Prostate gland (tissue), 2 donors: ENCODE measurements at regions not wholly inside any gene's neighbourhood (a gene's known extent, or its start where the extent isn't known, plus 50 kb on each side); places are given as distances from the start of the nearest gene placed in this dataset.

Experiments used
- DNase-seq: peaks from one replicate; pipeline ENCODE4 v3.0.0-alpha.2; 2019; ENCODE audit warnings: low spot score
- H3K27ac ChIP-seq, 2 donors: fragments of 200-600 bp; sonication (generic); 2 replicates each; pipeline ENCODE4 v1.5.1; 2017 to 2019
- H3K27me3 ChIP-seq: fragments of 200-600 bp; sonication (generic); replicated peaks from 2 replicates; pipeline ENCODE4 v1.5.1; 2019; ENCODE audit not compliant: insufficient read depth
- H3K36me3 ChIP-seq, 2 donors: fragments of 200-600 bp; sonication (generic); 1 replicate in 1 of 2; 2 replicates in 1 of 2; pipeline versions ENCODE4 v1.5.1 to v1.8.1; 2017 to 2019
- H3K4me1 ChIP-seq: fragments of 200-600 bp; sonication (generic); replicated peaks from 2 replicates; pipeline ENCODE4 v1.5.1; 2019
- H3K4me3 ChIP-seq, 2 donors: fragments of 200-600 bp; sonication (generic); 2 replicates each; pipeline ENCODE4 v1.5.1; 2017 to 2019
- H3K9me3 ChIP-seq: fragments of 200-600 bp; sonication (generic); 2 replicates; pipeline ENCODE4 v1.5.1; 2017
- POLR2A ChIP-seq: fragments of 450-650 bp; IDR thresholded peaks from one replicate; pipeline ENCODE4 v1.6.1; 2016; ENCODE audit warnings: antibody characterized with exemption, mild to moderate bottlenecking
- POLR2AphosphoS5 ChIP-seq: sonication (generic); formaldehyde crosslinking; IDR thresholded peaks from one replicate; pipeline ENCODE4 v1.6.1; 2017; ENCODE audit warnings: antibody characterized with exemption
- WGBS: methylation state at CpG from one replicate; pipeline ENCODE4 v1.1.5; 2018; 5-methylcytosine and 5-hydroxymethylcytosine counted together
- intact Hi-C: fragments of 100-400 bp; cut with DNase I; formaldehyde crosslinking; loops from one replicate; pipeline ENCODE4 v1.14.2; 2022
- TF ChIP-seq, protein P1 (sequence below), 4 experiments: fragments of 200-600 bp in 2 of 4; fragments of 450-650 bp in 2 of 4; sonication (generic) in 2 of 4; IDR thresholded peaks; 1 replicate in 3 of 4; 2 replicates in 1 of 4; pipeline ENCODE4 v1.5.1; 2016 to 2019; ENCODE audit warnings: antibody characterized with exemption in 4 of 4, mild to moderate bottlenecking in 2 of 4, moderate library complexity in 2 of 4

DNA sequence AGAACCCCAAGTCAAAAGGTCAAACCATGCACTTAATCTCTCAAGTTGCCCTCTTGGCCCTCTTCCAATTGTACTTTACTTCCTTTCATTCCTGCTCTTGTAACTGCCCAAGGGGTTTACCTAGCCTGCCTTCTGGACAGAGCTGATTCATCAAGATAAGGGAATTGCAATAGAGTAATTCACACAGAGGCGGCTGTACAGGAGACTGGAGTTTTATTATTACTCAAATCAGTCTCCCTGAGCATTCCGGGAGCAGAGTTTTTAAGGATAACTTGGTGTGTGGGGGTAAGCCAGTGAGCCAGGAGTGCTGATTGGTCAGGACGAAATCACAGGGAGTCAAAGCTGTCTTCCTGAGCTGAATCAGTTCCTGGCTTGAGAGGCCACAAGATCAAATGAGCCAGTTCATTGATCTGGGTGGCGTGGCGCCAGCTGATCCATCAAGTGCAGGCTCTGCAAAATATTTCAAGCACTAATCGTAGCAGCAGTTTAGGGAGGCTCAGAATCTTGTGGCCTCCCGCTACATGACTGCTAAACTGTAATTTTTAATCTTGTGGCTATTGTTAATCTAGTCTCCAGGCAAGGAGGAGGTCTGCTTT lies 590.0 kb downstream of the EPHA3 start:
- no peak for DNase-seq
- H3K4me1 ChIP-seq: no peaks in the 10 kb centered on the region
- intact Hi-C loops: no loop called here
- 77% methylated on average over 7 of the region's 7 CpGs for WGBS
- no peaks in the 10 kb centered on the region for H3K36me3 ChIP-seq
- no peaks in the 10 kb centered on the region for H3K9me3 ChIP-seq
- H3K27ac ChIP-seq: no peak overlapping the region
- H3K4me3 ChIP-seq: no peak overlapping the region
- TF ChIP-seq POLR2A (no peak), POLR2AphosphoS5 (no peak)
- TF ChIP-seq, protein P1, sequence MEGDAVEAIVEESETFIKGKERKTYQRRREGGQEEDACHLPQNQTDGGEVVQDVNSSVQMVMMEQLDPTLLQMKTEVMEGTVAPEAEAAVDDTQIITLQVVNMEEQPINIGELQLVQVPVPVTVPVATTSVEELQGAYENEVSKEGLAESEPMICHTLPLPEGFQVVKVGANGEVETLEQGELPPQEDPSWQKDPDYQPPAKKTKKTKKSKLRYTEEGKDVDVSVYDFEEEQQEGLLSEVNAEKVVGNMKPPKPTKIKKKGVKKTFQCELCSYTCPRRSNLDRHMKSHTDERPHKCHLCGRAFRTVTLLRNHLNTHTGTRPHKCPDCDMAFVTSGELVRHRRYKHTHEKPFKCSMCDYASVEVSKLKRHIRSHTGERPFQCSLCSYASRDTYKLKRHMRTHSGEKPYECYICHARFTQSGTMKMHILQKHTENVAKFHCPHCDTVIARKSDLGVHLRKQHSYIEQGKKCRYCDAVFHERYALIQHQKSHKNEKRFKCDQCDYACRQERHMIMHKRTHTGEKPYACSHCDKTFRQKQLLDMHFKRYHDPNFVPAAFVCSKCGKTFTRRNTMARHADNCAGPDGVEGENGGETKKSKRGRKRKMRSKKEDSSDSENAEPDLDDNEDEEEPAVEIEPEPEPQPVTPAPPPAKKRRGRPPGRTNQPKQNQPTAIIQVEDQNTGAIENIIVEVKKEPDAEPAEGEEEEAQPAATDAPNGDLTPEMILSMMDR (IDR thresholded peaks at IDR 0.05): no peak
- H3K27me3 ChIP-seq: no peaks in the 10 kb centered on the region

DNA sequence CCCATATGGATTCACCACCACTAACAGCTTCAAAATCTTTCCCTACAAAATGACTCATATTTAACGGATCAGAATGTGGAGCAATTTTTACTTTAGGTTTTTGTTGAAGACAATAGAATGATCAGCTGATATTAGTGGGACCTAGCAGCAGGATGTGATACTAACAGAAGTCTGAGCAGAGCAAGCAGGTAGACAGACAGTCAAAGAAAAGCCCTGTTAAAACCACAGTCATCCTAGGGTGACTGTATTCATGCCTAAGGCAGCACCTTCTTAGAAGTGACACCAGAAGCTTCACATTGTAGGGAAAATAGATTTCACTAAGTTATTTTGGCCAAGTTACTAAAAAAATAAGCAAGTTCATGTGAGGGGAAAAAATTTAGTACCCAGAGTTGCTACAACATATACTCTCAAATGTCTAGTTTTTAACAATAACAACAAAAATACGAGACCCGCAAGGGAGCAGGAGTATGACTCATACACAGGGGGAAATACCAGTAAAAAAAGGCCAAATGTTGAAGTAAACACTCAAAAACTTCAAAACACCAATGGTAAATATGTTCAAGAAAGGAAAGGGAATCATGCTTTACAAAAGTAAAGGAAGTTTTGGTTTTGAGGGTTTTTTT lies 590.9 kb downstream of the EPHA3 start:
- Histone ChIP-seq H3K4me1 (no peaks in the 10 kb centered on the region), H3K36me3 (no peaks in the 10 kb centered on the region), H3K27ac (no peak overlapping the region), H3K27me3 (no peaks in the 10 kb centered on the region), H3K9me3 (no peaks in the 10 kb centered on the region), H3K4me3 (no peak overlapping the region)
- intact Hi-C loops: no loop called here
- 92% methylated on average over 3 of the region's 3 CpGs for WGBS
- no peak for DNase-seq
- TF ChIP-seq POLR2A (no peak), POLR2AphosphoS5 (no peak)
- TF ChIP-seq, protein P1 (IDR thresholded peaks at IDR 0.05): no peak

DNA sequence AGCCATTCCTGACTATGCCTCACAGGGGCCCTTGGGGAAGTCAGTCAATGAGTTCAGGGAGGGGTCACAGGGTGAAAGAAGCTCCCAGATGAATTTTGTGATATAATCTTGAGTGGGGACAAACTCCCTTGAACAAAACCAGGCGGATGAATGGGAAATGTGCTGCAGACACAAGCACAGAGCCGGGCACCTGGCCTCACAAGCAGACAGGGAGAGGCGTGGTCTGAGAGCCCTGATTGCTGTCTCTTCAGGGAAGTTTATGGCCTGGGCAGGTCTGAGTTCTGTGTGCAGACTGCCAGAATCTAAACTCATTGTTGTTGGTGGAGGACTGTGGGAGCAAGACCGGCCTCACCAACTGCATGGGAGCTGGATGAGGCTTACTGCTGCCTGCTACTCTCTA lies 591.8 kb downstream of the EPHA3 start:
- intact Hi-C loops: no loop called here
- H3K9me3 ChIP-seq: no peaks in the 10 kb centered on the region
- H3K4me1 ChIP-seq: no peaks in the 10 kb centered on the region
- TF ChIP-seq, protein P1 (IDR thresholded peaks at IDR 0.05): no peak
- TF ChIP-seq POLR2AphosphoS5: no peak
- no peak for TF ChIP-seq POLR2A
- no peak overlapping the region for H3K27ac ChIP-seq
- H3K4me3 ChIP-seq: no peak overlapping the region
- H3K27me3 ChIP-seq: no peaks in the 10 kb centered on the region
- WGBS: 96% methylated on average over 4 of the region's 4 CpGs
- no peaks in the 10 kb centered on the region for H3K36me3 ChIP-seq
- no peak for DNase-seq

DNA sequence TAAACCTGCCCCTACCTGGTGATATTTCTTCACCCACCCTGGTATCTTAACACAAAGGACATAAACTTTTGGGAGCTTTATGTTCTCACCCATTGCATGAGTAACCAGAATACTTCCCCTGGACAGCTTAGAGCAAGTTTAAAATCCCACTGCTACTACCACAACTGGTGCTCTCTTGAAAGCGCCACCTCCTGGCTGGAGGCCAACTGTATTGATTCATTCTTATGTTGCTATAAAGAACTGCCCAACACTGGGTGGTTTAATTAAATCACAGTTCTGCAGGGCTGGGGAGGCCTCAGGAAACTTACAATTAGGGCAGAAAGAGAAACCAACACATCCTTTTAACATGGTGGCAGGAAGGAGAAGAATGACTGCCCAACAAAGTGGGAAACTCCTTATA lies 592.4 kb downstream of the EPHA3 start:
- Histone ChIP-seq H3K27me3 (no peaks in the 10 kb centered on the region), H3K36me3 (no peaks in the 10 kb centered on the region), H3K9me3 (no peaks in the 10 kb centered on the region), H3K27ac (no peak overlapping the region), H3K4me1 (no peaks in the 10 kb centered on the region), H3K4me3 (no peak overlapping the region)
- TF ChIP-seq, protein P1 (IDR thresholded peaks at IDR 0.05): no peak
- TF ChIP-seq POLR2AphosphoS5: no peak
- no peak for TF ChIP-seq POLR2A
- 92% methylated on average over 1 of the region's 1 CpG for WGBS
- DNase-seq: no peak
- intact Hi-C loops: no loop called here

DNA sequence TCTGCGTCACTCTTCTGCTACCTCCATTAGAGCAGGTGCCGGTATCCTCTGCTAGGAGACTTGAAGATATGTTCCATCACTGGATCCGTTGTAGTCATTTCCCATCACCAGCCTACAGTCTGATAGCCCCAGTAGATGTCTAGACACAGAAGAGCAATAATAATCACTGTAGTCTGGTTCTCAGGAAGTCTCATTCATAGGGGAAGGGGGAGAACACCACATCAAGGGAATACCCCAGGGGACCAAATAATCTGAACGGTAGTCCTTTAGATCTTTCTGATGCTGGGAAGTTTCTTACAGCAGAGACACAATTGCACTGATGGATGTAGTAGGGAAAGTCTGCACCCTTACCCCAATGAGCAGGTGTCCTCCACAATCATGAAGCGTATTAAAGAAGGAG lies 595.0 kb downstream of the EPHA3 start:
- no peaks in the 10 kb centered on the region for H3K9me3 ChIP-seq
- intact Hi-C loops: no loop called here
- no peaks in the 10 kb centered on the region for H3K27me3 ChIP-seq
- TF ChIP-seq, protein P1 (IDR thresholded peaks at IDR 0.05): no peak
- TF ChIP-seq POLR2A (no peak), POLR2AphosphoS5 (no peak)
- H3K4me3 ChIP-seq: no peak overlapping the region
- H3K36me3 ChIP-seq: no peaks in the 10 kb centered on the region
- no peaks in the 10 kb centered on the region for H3K4me1 ChIP-seq
- WGBS: 87% methylated on average over 5 of the region's 5 CpGs
- no peak overlapping the region for H3K27ac ChIP-seq
- no peak for DNase-seq
